ENCODE measurements at regions not wholly inside any gene's neighbourhood (a gene's known extent, or its start where the extent isn't known, plus 50 kb on each side); places are given as distances from the start of the nearest gene placed in this dataset.

- Mint-ChIP-seq H3K4me1 (ENCODE audit: low read depth in 2 of 2) (no peaks in the 10 kb centered on the region), H3K27me3 (no peaks in the 10 kb centered on the region), H3K4me3 (no peak overlapping the region), H3K27ac (no peak overlapping the region), H3K9me3 (no peaks in the 10 kb centered on the region), H3K36me3 (ENCODE audit: insufficient read depth) (no peaks in the 10 kb centered on the region)
- ATAC-seq (replicated peaks) (no peak), DNase-seq (no peak)
Observed at GRCh38 chr2:42875880-42876279, 83.5 kb upstream of the HAAO start.

GRCh38 chr2:42874949-42875801 lies 82.8 kb upstream of the HAAO start:
- ATAC-seq (replicated peaks) (no peak), DNase-seq (no peak)
- Mint-ChIP-seq H3K9me3 (no peaks in the 10 kb centered on the region), H3K4me3 (no peak overlapping the region), H3K27ac (peak overlapping the region in 1 of 2 donors; percentile 19), H3K27me3 (no peaks in the 10 kb centered on the region), H3K36me3 (ENCODE audit: insufficient read depth) (no peaks in the 10 kb centered on the region), H3K4me1 (ENCODE audit: low read depth in 2 of 2) (no peaks in the 10 kb centered on the region)

DNA sequence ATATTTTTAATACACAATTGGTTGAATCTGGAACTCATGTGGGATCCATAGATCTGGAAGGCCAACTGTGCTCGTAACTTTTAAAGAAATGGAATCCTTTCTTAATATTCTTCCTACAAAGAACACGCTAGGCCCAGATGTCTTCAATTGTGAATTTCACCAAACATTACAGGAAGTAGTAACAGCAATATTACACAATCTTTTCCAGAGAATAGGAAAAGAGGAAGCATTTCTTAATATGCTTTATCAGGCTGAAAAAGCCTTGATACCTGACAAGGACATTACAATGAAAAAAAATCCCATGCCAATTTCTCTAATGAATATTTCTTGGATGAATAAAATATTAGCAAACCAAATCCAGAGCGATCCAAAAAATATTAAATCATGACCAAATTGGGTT lies 80.3 kb upstream of the HAAO start:
- ATAC-seq (replicated peaks) (no peak), DNase-seq (no peak)
- Mint-ChIP-seq H3K27ac (no peak overlapping the region), H3K4me1 (ENCODE audit: low read depth in 2 of 2) (no peaks in the 10 kb centered on the region), H3K27me3 (peaks cover 0 to 13% of the 10 kb centered on the region in 2 donors), H3K4me3 (no peak overlapping the region), H3K9me3 (peaks cover 6 to 11% of the 10 kb centered on the region in 2 donors), H3K36me3 (ENCODE audit: insufficient read depth) (no peaks in the 10 kb centered on the region)

DNA sequence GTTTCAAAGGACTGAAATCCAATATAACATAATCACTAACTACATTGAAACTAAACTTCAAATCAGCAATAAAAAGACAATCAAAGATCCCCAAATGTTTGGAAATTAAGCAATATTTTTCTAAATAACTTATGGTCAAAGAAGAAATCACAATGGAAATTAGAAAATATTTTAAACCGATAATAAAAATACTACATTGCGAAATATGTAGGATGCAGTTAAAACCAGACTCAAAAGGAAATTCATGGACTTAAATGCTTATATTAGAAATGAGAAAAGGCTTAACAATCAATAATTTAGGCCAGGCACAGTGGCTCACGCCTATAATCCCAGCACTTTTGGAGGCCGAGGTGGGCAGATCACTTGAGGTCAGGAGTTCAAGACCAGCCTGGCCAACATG lies 79.0 kb upstream of the HAAO start:
- Mint-ChIP-seq H3K4me3 (no peak overlapping the region), H3K9me3 (peaks cover 6 to 11% of the 10 kb centered on the region in 2 donors), H3K36me3 (ENCODE audit: insufficient read depth) (no peaks in the 10 kb centered on the region), H3K27ac (no peak overlapping the region), H3K27me3 (peaks cover 6 to 13% of the 10 kb centered on the region in 2 donors), H3K4me1 (ENCODE audit: low read depth in 2 of 2) (no peaks in the 10 kb centered on the region)
- ATAC-seq (replicated peaks), result no peak
- no peak for DNase-seq

- no peak overlapping the region for H3K27ac Mint-ChIP-seq
- no peaks in the 10 kb centered on the region for H3K4me1 Mint-ChIP-seq (ENCODE audit: low read depth in 2 of 2)
- peaks cover 6 to 11% of the 10 kb centered on the region in 2 donors for H3K9me3 Mint-ChIP-seq
- H3K4me3 Mint-ChIP-seq, result no peak overlapping the region
- no peak for DNase-seq
- H3K36me3 Mint-ChIP-seq (ENCODE audit: insufficient read depth), result no peaks in the 10 kb centered on the region
- ATAC-seq (replicated peaks), result no peak
- peaks cover 8 to 18% of the 10 kb centered on the region in 2 donors for H3K27me3 Mint-ChIP-seq
Observed at GRCh38 chr2:42868874-42869273, 76.5 kb upstream of the HAAO start.

GRCh38 chr2:42868096-42868495 lies 75.7 kb upstream of the HAAO start:
- H3K9me3 Mint-ChIP-seq, result peaks cover 6 to 11% of the 10 kb centered on the region in 2 donors
- ATAC-seq (replicated peaks) (no peak), DNase-seq (no peak)
- peaks cover 8 to 18% of the 10 kb centered on the region in 2 donors for H3K27me3 Mint-ChIP-seq
- H3K4me1 Mint-ChIP-seq (ENCODE audit: low read depth in 2 of 2), result no peaks in the 10 kb centered on the region
- H3K4me3 Mint-ChIP-seq, result no peak overlapping the region
- no peak overlapping the region for H3K27ac Mint-ChIP-seq
- H3K36me3 Mint-ChIP-seq (ENCODE audit: insufficient read depth), result no peaks in the 10 kb centered on the region

- Mint-ChIP-seq H3K9me3 (peaks cover 6 to 11% of the 10 kb centered on the region in 2 donors), H3K27me3 (peaks cover 8 to 18% of the 10 kb centered on the region in 2 donors), H3K4me3 (no peak overlapping the region), H3K36me3 (ENCODE audit: insufficient read depth) (no peaks in the 10 kb centered on the region), H3K27ac (no peak overlapping the region), H3K4me1 (ENCODE audit: low read depth in 2 of 2) (no peaks in the 10 kb centered on the region)
- no peak for DNase-seq
- no peak for ATAC-seq (replicated peaks)
Observed at GRCh38 chr2:42867093-42868065, 75.0 kb upstream of the HAAO start.

DNA sequence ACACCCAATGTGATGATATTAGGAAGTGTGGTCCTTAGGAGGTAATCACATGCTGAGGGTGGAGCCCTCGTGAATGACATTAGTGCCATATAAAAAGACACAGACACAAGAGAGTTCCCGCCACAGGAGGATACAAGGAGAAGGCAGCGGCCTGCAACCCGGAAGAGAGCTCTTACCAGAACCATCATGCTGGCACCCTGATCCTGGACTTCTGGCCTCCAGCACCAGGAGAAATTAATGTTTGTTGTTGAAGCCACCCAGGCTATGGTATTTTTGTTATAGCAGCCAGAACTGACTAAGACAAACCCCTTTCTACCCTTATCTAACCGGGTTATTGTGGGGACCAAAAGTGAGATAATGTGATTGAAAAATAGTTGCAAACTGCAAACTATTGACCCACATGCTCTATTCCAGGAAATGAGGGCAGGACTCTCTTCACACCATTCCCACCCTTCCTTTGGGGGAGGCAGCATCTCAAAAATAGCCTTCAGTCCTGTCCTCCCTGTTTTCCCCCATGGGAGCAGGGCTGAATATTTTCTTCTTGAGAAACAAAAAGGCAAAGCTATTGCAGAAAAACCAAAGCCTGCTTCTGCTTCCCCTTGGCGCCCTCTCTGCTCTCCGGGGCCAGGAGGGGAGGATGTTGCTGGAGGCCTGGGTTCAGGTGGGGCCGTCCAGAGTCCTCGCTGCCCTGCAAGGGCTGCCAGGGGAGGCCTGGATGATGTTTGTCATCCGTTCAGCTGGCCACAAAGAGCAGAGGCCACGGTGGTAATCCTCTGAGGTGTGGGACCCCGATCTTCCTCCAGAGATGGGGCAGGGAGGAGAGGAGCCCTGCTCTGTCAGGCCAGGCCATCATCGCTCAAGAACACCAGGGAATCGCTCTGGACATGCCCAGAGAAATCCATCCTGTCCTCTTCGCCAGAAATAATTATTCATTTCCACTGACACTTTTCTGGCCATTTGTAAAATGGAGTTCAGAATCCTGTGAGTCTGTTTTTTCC lies 73.8 kb upstream of the HAAO start:
- H3K36me3 Mint-ChIP-seq (ENCODE audit: insufficient read depth), result no peaks in the 10 kb centered on the region
- no peak overlapping the region for H3K4me3 Mint-ChIP-seq
- DNase-seq (no peak), ATAC-seq (replicated peaks) (no peak)
- H3K9me3 Mint-ChIP-seq, result peaks cover 6 to 11% of the 10 kb centered on the region in 2 donors
- H3K27me3 Mint-ChIP-seq, result peaks cover 8 to 18% of the 10 kb centered on the region in 2 donors
- H3K27ac Mint-ChIP-seq, result no peak overlapping the region
- no peaks in the 10 kb centered on the region for H3K4me1 Mint-ChIP-seq (ENCODE audit: low read depth in 2 of 2)

GRCh38 chr2:42864641-42865280 lies 72.4 kb upstream of the HAAO start:
- H3K27ac Mint-ChIP-seq, result no peak overlapping the region
- H3K4me3 Mint-ChIP-seq, result no peak overlapping the region
- no peaks in the 10 kb centered on the region for H3K4me1 Mint-ChIP-seq (ENCODE audit: low read depth in 2 of 2)
- ATAC-seq (replicated peaks) (no peak), DNase-seq (no peak)
- peaks cover 8 to 17% of the 10 kb centered on the region in 2 donors for H3K27me3 Mint-ChIP-seq
- H3K36me3 Mint-ChIP-seq (ENCODE audit: insufficient read depth), result no peaks in the 10 kb centered on the region
- H3K9me3 Mint-ChIP-seq, result peaks cover 6 to 11% of the 10 kb centered on the region in 2 donors

DNA sequence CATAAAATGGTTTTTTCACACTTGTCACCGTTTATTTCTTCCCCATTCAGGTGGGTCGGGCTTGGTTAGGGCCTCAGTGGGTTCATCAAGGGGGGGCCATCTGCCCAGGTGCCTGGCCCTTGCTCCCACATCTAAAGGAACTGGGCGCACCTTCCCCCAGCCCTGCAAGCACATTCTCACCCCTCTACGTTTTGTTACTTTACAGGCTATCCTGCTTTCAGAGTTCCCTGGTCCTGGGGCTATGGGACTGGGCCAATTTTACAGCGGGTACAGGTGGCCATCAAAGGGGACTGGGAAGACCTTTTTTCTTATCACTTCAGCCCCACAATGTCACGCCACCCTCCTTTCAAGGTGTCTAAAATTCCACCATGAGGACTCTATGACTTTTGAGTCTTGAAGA lies 71.8 kb upstream of the HAAO start:
- no peaks in the 10 kb centered on the region for H3K36me3 Mint-ChIP-seq (ENCODE audit: insufficient read depth)
- peaks cover 8 to 12% of the 10 kb centered on the region in 2 donors for H3K27me3 Mint-ChIP-seq
- peaks cover 6 to 10% of the 10 kb centered on the region in 2 donors for H3K9me3 Mint-ChIP-seq
- no peak overlapping the region for H3K4me3 Mint-ChIP-seq
- no peak overlapping the region for H3K27ac Mint-ChIP-seq
- no peak for DNase-seq
- no peaks in the 10 kb centered on the region for H3K4me1 Mint-ChIP-seq (ENCODE audit: low read depth in 2 of 2)
- no peak for ATAC-seq (replicated peaks)

GRCh38 chr2:42863751-42864150 lies 71.4 kb upstream of the HAAO start:
- Mint-ChIP-seq H3K4me3 (no peak overlapping the region), H3K27me3 (peaks cover 7 to 8% of the 10 kb centered on the region in 2 donors), H3K36me3 (ENCODE audit: insufficient read depth) (no peaks in the 10 kb centered on the region), H3K4me1 (ENCODE audit: low read depth in 2 of 2) (no peaks in the 10 kb centered on the region), H3K27ac (no peak overlapping the region), H3K9me3 (peaks cover 2 to 5% of the 10 kb centered on the region in 2 donors)
- ATAC-seq (replicated peaks), result no peak
- no peak for DNase-seq

- Mint-ChIP-seq H3K9me3 (peaks cover under 1 to 3% of the 10 kb centered on the region in 2 donors), H3K4me1 (ENCODE audit: low read depth in 2 of 2) (no peaks in the 10 kb centered on the region), H3K27ac (no peak overlapping the region), H3K4me3 (no peak overlapping the region), H3K36me3 (ENCODE audit: insufficient read depth) (no peaks in the 10 kb centered on the region), H3K27me3 (peaks cover 5 to 8% of the 10 kb centered on the region in 2 donors)
- no peak for DNase-seq
- no peak for ATAC-seq (replicated peaks)
Observed at GRCh38 chr2:42863320-42863719, 70.9 kb upstream of the HAAO start.

Data from effector memory CD8-positive, alpha-beta T cell (primary cell).